Fibroblast of lung (primary cell): ENCODE measurements at regions not wholly inside any gene's neighbourhood (a gene's known extent, or its start where the extent isn't known, plus 50 kb on each side); places are given as distances from the start of the nearest gene placed in this dataset.

Experiments
- DNase-seq, 2 donors: peaks; one replicate each; pipeline versions ENCODE4 v3.0.0 to v3.0.0-alpha.2; 2010; ENCODE audit warnings: low read depth in 2 of 2
- H2AFZ ChIP-seq: 2 replicates; pipeline ENCODE4 v1.5.1; 2012; ENCODE audit warnings: low read length, control low read depth, inconsistent platforms
- H3K27ac ChIP-seq: 2 replicates; pipeline ENCODE4 v1.5.1; 2011; ENCODE audit warnings: low read length, control low read depth; ENCODE audit not compliant: insufficient read depth
- H3K27me3 ChIP-seq: 2 replicates; pipeline ENCODE4 v1.5.1; 2011; ENCODE audit warnings: mild to moderate bottlenecking, low read length; ENCODE audit not compliant: control insufficient read depth, insufficient read depth
- H3K36me3 ChIP-seq: 2 replicates; pipeline ENCODE4 v1.5.1; 2011; ENCODE audit warnings: low read length; ENCODE audit not compliant: control insufficient read depth, insufficient read depth
- H3K4me1 ChIP-seq: 2 replicates; pipeline ENCODE4 v1.5.1; 2011; ENCODE audit warnings: low read length; ENCODE audit not compliant: control insufficient read depth, insufficient read depth; ENCODE audit errors: extremely low read depth
- H3K4me2 ChIP-seq: 2 replicates; pipeline ENCODE4 v1.5.1; 2011; ENCODE audit warnings: low read length, control low read depth; ENCODE audit not compliant: insufficient read depth; ENCODE audit errors: extremely low read depth
- H3K4me3 ChIP-seq, 4 experiments: fragments of 200-600 bp in 1 of 4; sonication (generic) in 1 of 4; replicated peaks in 1 of 4; 2 replicates each; pipeline ENCODE4 v1.5.1; 2011 to 2016; ENCODE audit warnings: low read length in 4 of 4, low read depth in 3 of 4, mild to moderate bottlenecking in 3 of 4, control low read depth in 2 of 4, inconsistent platforms in 1 of 4, mixed read lengths in 1 of 4; ENCODE audit not compliant: insufficient read depth in 1 of 4; ENCODE audit errors: control extremely low read depth in 1 of 4
- H3K79me2 ChIP-seq: 2 replicates; pipeline ENCODE4 v1.5.1; 2012; ENCODE audit warnings: mild to moderate bottlenecking, low read length, inconsistent platforms; ENCODE audit not compliant: control insufficient read depth, insufficient read depth
- H3K9ac ChIP-seq: 2 replicates; pipeline ENCODE4 v1.5.1; 2011; ENCODE audit warnings: mild to moderate bottlenecking, low read length, control low read depth; ENCODE audit not compliant: insufficient read depth
- H3K9me3 ChIP-seq: 2 replicates; pipeline ENCODE4 v1.5.1; 2012; ENCODE audit warnings: low read depth, low read length; ENCODE audit not compliant: control insufficient read depth, insufficient read depth
- H4K20me1 ChIP-seq: 2 replicates; pipeline ENCODE4 v1.5.1; 2011; ENCODE audit warnings: low read length; ENCODE audit not compliant: control insufficient read depth, insufficient read depth; ENCODE audit errors: extremely low read depth
- CTCF ChIP-seq, 2 donors: IDR thresholded peaks in 1 of 2; conservative IDR thresholded peaks in 1 of 2; 1 replicate in 1 of 2; 2 replicates in 1 of 2; pipeline ENCODE4 v1.5.1; 2011 to 2012; ENCODE audit warnings: low read length in 2 of 2, control low read depth in 1 of 2, inconsistent platforms in 1 of 2, low read depth in 1 of 2, mild to moderate bottlenecking in 1 of 2
- EZH2 ChIP-seq: IDR thresholded peaks from 2 replicates; pipeline ENCODE4 v1.5.1; 2012; ENCODE audit warnings: low read length, control low read depth, mild to moderate bottlenecking; ENCODE audit errors: missing control alignments

- H3K79me2 ChIP-seq, result no peaks in the 10 kb centered on the region
- no peaks in the 10 kb centered on the region for H3K9me3 ChIP-seq
- TF ChIP-seq CTCF (conservative IDR thresholded peaks at IDR 0.05 in 1 of 2, IDR thresholded peaks at IDR 0.05 in 1 of 2; ENCODE audit: low read depth in 1 of 2, low read length in 2 of 2), result no peak
- TF ChIP-seq EZH2, result no peak
- H3K9ac ChIP-seq, result no peak overlapping the region
- no peaks in the 10 kb centered on the region for H3K4me1 ChIP-seq
- no peak for DNase-seq
- H3K27ac ChIP-seq, result no peak overlapping the region
- no peak overlapping the region for H3K4me2 ChIP-seq
- H3K4me3 ChIP-seq, result no peak overlapping the region
- H4K20me1 ChIP-seq, result no peaks in the 10 kb centered on the region
- no peaks in the 10 kb centered on the region for H3K27me3 ChIP-seq
- H2AFZ ChIP-seq, result no peak overlapping the region
- no peaks in the 10 kb centered on the region for H3K36me3 ChIP-seq
Measured at GRCh38 chr19:28655054-28655453, 557.9 kb downstream of the UQCRFS1 start.

GRCh38 chr19:28652765-28653164 lies 560.2 kb downstream of the UQCRFS1 start:
- no peaks in the 10 kb centered on the region for H3K4me1 ChIP-seq
- H3K4me2 ChIP-seq, result no peak overlapping the region
- no peaks in the 10 kb centered on the region for H3K79me2 ChIP-seq
- no peak for TF ChIP-seq CTCF (conservative IDR thresholded peaks at IDR 0.05 in 1 of 2, IDR thresholded peaks at IDR 0.05 in 1 of 2; ENCODE audit: low read depth in 1 of 2, low read length in 2 of 2)
- H2AFZ ChIP-seq, result no peak overlapping the region
- H3K9ac ChIP-seq, result no peak overlapping the region
- no peaks in the 10 kb centered on the region for H3K36me3 ChIP-seq
- no peaks in the 10 kb centered on the region for H4K20me1 ChIP-seq
- H3K27me3 ChIP-seq, result no peaks in the 10 kb centered on the region
- DNase-seq, result no peak
- H3K27ac ChIP-seq, result no peak overlapping the region
- no peak overlapping the region for H3K4me3 ChIP-seq
- no peaks in the 10 kb centered on the region for H3K9me3 ChIP-seq

- Histone ChIP-seq H3K4me2 (no peak overlapping the region), H3K27me3 (no peaks in the 10 kb centered on the region), H3K36me3 (no peaks in the 10 kb centered on the region), H3K79me2 (no peaks in the 10 kb centered on the region), H3K9ac (no peak overlapping the region), H3K4me3 (no peak overlapping the region), H3K27ac (no peak overlapping the region), H2AFZ (no peak overlapping the region), H3K9me3 (no peaks in the 10 kb centered on the region), H4K20me1 (no peaks in the 10 kb centered on the region), H3K4me1 (no peaks in the 10 kb centered on the region)
- no peak for TF ChIP-seq CTCF (conservative IDR thresholded peaks at IDR 0.05 in 1 of 2, IDR thresholded peaks at IDR 0.05 in 1 of 2; ENCODE audit: low read depth in 1 of 2, low read length in 2 of 2)
- no peak for TF ChIP-seq EZH2
- no peak for DNase-seq
Measured at GRCh38 chr19:28646629-28647028, 566.3 kb downstream of the UQCRFS1 start.
